Astrocyte (in vitro differentiated cells and primary cell): ENCODE measurements at regions not wholly inside any gene's neighbourhood (a gene's known extent, or its start where the extent isn't known, plus 50 kb on each side); places are given as distances from the start of the nearest gene placed in this dataset.

Experiments
- CTCF ChIP-seq: IDR thresholded peaks from 2 replicates; pipeline ENCODE4 v1.5.1; 2011; ENCODE audit warnings: low read depth, mild to moderate bottlenecking, inconsistent platforms, low read length, moderate library complexity; ENCODE audit not compliant: insufficient read depth
- EZH2 ChIP-seq: IDR thresholded peaks from 2 replicates; pipeline ENCODE4 v1.6.1; 2012; ENCODE audit warnings: mild to moderate bottlenecking, low read length, inconsistent platforms; ENCODE audit not compliant: insufficient read depth

GRCh38 chr13:75010941-75011340 lies 471.0 kb downstream of the TBC1D4 start:
- TF ChIP-seq CTCF (no peak), EZH2 (no peak)
